Thoracic aorta (tissue), 2 donors: ENCODE measurements at regions not wholly inside any gene's neighbourhood (a gene's known extent, or its start where the extent isn't known, plus 50 kb on each side); places are given as distances from the start of the nearest gene placed in this dataset.

Experiments used
- ATAC-seq: fragments of 150-250 bp; one replicate; pipeline ENCODE4 v1.8.0; 2017; ENCODE audit warnings: low read depth; ENCODE audit not compliant: insufficient number of reproducible peaks, low FRiP score
- DNase-seq: peaks from one replicate; pipeline ENCODE4 v3.0.0-alpha.2; 2020; ENCODE audit warnings: low spot score
- H3K27ac ChIP-seq, 2 donors: fragments of 200-600 bp; sonication (generic); 1 replicate in 1 of 2; 2 replicates in 1 of 2; pipeline ENCODE4 v1.5.1; 2016; ENCODE audit warnings: mild to moderate bottlenecking in 2 of 2, moderate library complexity in 2 of 2
- H3K27me3 ChIP-seq: fragments of 200-600 bp; sonication (generic); replicated peaks from 2 replicates; pipeline ENCODE4 v1.6.0; 2016; ENCODE audit warnings: mild to moderate bottlenecking; ENCODE audit not compliant: insufficient read depth
- H3K36me3 ChIP-seq: fragments of 200-600 bp; sonication (generic); one replicate; pipeline ENCODE4 v1.5.1; 2016
- H3K4me1 ChIP-seq, 2 donors: fragments of 200-600 bp; sonication (generic); 1 replicate in 1 of 2; 2 replicates in 1 of 2; pipeline versions ENCODE4 v1.5.1 to v1.6.0; 2016; ENCODE audit warnings: low read depth in 2 of 2, mild to moderate bottlenecking in 1 of 2; ENCODE audit not compliant: control insufficient read depth in 1 of 2
- H3K4me3 ChIP-seq: fragments of 200-600 bp; sonication (generic); 2 replicates; pipeline ENCODE4 v1.5.1; 2016; ENCODE audit warnings: mild to moderate bottlenecking
- H3K9me3 ChIP-seq: fragments of 200-600 bp; sonication (generic); 2 replicates; pipeline ENCODE4 v1.5.1; 2016
- TF ChIP-seq, protein P1 (sequence below): fragments of 200-600 bp; sonication (generic); IDR thresholded peaks from one replicate; pipeline ENCODE4 v1.5.1; 2019; ENCODE audit warnings: antibody characterized with exemption

DNA sequence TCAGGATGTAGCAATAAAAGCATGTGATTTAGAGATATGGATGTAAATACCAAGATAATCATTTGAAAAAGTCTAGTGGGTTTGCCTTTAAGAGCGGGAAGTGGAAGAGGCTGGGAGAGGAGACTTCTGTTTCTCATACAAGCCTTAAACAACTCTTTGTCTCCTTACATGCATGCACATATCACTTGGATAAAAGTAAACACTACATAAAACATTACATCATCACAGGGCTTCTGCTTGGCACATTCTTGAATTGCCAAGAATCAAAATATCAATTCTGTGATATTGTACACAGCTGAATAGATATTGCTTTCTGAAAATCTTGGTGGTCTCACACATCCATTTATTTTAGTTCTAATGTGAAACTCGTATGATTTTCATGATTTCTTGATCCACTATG lies 57.6 kb downstream of the FOXD1 start:
- no peaks in the 10 kb centered on the region for H3K27me3 ChIP-seq
- no peak overlapping the region for H3K27ac ChIP-seq
- TF ChIP-seq, protein P1, sequence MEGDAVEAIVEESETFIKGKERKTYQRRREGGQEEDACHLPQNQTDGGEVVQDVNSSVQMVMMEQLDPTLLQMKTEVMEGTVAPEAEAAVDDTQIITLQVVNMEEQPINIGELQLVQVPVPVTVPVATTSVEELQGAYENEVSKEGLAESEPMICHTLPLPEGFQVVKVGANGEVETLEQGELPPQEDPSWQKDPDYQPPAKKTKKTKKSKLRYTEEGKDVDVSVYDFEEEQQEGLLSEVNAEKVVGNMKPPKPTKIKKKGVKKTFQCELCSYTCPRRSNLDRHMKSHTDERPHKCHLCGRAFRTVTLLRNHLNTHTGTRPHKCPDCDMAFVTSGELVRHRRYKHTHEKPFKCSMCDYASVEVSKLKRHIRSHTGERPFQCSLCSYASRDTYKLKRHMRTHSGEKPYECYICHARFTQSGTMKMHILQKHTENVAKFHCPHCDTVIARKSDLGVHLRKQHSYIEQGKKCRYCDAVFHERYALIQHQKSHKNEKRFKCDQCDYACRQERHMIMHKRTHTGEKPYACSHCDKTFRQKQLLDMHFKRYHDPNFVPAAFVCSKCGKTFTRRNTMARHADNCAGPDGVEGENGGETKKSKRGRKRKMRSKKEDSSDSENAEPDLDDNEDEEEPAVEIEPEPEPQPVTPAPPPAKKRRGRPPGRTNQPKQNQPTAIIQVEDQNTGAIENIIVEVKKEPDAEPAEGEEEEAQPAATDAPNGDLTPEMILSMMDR = no peak
- peaks cover 8 to 18% of the 10 kb centered on the region in 2 donors for H3K4me1 ChIP-seq
- ATAC-seq = no peak
- H3K36me3 ChIP-seq = no peaks in the 10 kb centered on the region
- H3K9me3 ChIP-seq = no peaks in the 10 kb centered on the region
- no peak overlapping the region for H3K4me3 ChIP-seq
- DNase-seq = no peak

DNA sequence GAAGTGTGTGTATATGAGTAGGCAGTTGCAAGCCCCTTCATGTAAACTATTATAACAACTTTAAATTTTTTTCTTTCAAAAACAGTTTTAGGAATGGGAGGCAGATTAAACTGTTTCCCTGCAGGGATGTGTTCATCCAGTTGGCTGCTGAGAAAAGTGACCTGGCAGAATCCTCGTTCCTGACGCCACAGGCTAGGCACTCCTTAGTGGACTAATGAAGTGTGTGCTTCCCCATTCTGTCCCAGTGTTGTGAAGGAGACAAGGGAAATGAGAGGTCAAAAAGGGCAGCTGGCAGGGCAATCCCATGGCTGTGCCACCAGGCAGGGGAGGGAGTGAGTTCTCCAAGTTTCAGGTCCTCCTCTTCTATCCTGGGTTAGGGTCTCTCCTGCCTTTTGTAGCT lies 59.8 kb downstream of the FOXD1 start:
- peaks cover 15% of the 10 kb centered on the region for H3K9me3 ChIP-seq
- TF ChIP-seq, protein P1 = no peak
- no peak for ATAC-seq
- H3K36me3 ChIP-seq = no peaks in the 10 kb centered on the region
- no peak overlapping the region for H3K4me3 ChIP-seq
- H3K4me1 ChIP-seq = peaks cover 8 to 18% of the 10 kb centered on the region in 2 donors
- no peak overlapping the region for H3K27ac ChIP-seq
- H3K27me3 ChIP-seq = no peaks in the 10 kb centered on the region
- DNase-seq = no peak

DNA sequence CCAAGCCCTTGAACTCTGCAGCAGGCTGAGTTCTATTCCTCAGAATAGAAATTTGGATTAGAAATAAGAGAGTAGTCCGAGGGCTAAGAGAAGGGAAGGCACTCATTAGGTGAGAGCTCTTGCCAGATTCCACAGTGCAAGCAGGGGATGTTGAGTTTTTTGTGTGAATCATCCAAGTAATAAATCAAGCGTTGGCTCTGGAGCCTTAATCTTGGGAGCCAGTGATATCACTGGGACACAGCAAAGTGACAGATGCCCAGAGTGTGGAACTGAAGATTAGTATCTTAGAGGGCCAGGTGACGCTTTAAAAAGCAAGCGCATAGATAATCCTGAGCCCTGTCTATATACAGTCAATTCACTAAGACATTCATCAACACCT lies 60.3 kb downstream of the FOXD1 start:
- H3K36me3 ChIP-seq = no peaks in the 10 kb centered on the region
- peaks cover 15% of the 10 kb centered on the region for H3K9me3 ChIP-seq
- peaks cover 8 to 18% of the 10 kb centered on the region in 2 donors for H3K4me1 ChIP-seq
- H3K27ac ChIP-seq = no peak overlapping the region
- H3K27me3 ChIP-seq = no peaks in the 10 kb centered on the region
- DNase-seq (no peak), ATAC-seq (no peak)
- H3K4me3 ChIP-seq = no peak overlapping the region
- TF ChIP-seq, protein P1 = no peak

DNA sequence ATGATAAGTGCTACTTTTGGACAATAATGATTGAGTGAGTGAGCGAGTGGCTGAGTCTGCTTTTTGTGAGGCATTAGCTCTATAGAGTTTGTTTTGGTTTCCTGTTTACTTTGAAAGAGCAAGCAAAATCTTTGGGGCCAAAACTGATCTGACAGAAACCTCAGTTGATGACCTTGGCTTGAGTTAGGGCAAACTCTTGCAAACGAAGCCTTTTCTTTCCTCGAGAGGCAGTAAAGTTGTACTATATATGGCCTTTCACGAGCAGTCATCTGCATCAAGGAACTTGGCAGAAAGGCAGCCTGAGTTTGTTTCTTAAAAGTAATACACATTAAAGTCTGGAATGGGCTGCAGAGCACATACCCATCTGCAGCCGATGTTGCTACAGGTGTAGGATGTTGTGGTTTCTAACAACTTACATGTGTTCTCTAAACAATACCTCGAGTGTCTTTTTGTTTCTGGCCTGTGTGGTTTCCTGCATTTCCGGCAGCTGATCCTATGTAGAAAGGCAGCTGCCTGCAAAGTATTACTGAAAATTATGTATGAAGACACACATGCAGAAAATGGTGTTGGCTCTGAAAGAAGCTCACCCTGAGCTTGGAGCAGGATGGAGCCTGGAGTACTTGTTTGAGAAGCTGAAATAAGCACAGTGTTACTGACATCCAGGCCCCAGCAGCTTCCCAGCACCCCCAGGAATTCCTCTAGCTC lies 60.8 kb downstream of the FOXD1 start:
- DNase-seq (no peak), ATAC-seq (no peak)
- H3K27me3 ChIP-seq = no peaks in the 10 kb centered on the region
- no peak overlapping the region for H3K27ac ChIP-seq
- no peak overlapping the region for H3K4me3 ChIP-seq
- H3K36me3 ChIP-seq = no peaks in the 10 kb centered on the region
- peaks cover 8 to 18% of the 10 kb centered on the region in 2 donors for H3K4me1 ChIP-seq
- TF ChIP-seq, protein P1 = no peak
- peaks cover 15% of the 10 kb centered on the region for H3K9me3 ChIP-seq

GRCh38 chr5:73387149-73387591 lies 61.4 kb downstream of the FOXD1 start:
- DNase-seq (no peak), ATAC-seq (no peak)
- Histone ChIP-seq H3K36me3 (no peaks in the 10 kb centered on the region), H3K27me3 (no peaks in the 10 kb centered on the region), H3K4me1 (peaks cover 8 to 21% of the 10 kb centered on the region in 2 donors), H3K9me3 (peaks cover 15% of the 10 kb centered on the region), H3K27ac (no peak overlapping the region), H3K4me3 (no peak overlapping the region)
- TF ChIP-seq, protein P1 = no peak
